AG09309 (cell line): ENCODE measurements at regions not wholly inside any gene's neighbourhood (a gene's known extent, or its start where the extent isn't known, plus 50 kb on each side); places are given as distances from the start of the nearest gene placed in this dataset.

Experiments used
- DNase-seq: peaks from one replicate; pipeline ENCODE4 v3.0.0-alpha.2; 2010; ENCODE audit warnings: low read depth
- H3K4me3 ChIP-seq: 2 replicates; pipeline ENCODE4 v1.5.1; 2011; ENCODE audit warnings: mild to moderate bottlenecking, low read depth, low read length, moderate library complexity; ENCODE audit not compliant: control insufficient read depth
- TF ChIP-seq, protein P1 (sequence below): IDR thresholded peaks from 2 replicates; pipeline ENCODE4 v1.5.1; 2011; ENCODE audit warnings: mild to moderate bottlenecking, low read depth, low read length, inconsistent platforms; ENCODE audit not compliant: insufficient read depth, control insufficient read depth; ENCODE audit errors: missing control alignments

DNA sequence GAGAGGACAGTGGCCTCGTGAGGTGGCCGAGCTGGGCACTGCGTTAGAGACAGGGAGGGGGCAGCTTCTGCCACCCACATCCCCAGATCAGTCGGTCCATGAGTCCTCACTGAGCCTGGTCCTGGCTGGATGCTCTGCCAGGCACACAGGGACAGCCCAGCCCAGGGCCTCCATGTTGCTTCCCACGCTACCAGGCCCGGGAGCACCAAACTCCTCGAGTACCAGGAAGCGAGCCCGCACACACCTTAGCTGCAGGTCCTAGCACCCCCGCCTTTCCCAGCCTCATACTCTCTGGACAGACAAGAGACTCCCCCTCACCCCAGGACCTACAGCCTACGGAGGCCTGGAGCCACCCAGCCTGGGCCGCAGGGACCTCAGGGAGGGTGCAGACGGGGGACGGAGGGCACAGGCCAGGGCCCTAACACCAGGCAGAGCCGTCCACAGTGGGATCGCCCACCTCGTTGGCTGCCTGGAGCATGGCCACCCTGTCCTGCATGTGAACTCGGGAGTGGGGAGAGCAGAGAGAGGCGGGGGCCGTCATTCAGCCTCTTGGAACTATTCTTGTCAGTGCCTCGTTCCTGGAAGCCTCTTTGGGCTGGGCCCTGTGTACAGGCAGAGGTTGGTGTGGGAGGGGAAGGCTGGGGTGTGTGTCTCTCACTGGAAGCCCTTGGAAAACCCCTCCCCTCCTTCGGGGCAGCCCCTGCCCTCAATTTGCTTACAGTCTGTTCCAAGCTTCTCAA, 90.9 kb upstream of the RUNX3 start:
- TF ChIP-seq, protein P1, sequence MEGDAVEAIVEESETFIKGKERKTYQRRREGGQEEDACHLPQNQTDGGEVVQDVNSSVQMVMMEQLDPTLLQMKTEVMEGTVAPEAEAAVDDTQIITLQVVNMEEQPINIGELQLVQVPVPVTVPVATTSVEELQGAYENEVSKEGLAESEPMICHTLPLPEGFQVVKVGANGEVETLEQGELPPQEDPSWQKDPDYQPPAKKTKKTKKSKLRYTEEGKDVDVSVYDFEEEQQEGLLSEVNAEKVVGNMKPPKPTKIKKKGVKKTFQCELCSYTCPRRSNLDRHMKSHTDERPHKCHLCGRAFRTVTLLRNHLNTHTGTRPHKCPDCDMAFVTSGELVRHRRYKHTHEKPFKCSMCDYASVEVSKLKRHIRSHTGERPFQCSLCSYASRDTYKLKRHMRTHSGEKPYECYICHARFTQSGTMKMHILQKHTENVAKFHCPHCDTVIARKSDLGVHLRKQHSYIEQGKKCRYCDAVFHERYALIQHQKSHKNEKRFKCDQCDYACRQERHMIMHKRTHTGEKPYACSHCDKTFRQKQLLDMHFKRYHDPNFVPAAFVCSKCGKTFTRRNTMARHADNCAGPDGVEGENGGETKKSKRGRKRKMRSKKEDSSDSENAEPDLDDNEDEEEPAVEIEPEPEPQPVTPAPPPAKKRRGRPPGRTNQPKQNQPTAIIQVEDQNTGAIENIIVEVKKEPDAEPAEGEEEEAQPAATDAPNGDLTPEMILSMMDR = no peak
- DNase-seq = no peak
- H3K4me3 ChIP-seq = no peak overlapping the region

DNA sequence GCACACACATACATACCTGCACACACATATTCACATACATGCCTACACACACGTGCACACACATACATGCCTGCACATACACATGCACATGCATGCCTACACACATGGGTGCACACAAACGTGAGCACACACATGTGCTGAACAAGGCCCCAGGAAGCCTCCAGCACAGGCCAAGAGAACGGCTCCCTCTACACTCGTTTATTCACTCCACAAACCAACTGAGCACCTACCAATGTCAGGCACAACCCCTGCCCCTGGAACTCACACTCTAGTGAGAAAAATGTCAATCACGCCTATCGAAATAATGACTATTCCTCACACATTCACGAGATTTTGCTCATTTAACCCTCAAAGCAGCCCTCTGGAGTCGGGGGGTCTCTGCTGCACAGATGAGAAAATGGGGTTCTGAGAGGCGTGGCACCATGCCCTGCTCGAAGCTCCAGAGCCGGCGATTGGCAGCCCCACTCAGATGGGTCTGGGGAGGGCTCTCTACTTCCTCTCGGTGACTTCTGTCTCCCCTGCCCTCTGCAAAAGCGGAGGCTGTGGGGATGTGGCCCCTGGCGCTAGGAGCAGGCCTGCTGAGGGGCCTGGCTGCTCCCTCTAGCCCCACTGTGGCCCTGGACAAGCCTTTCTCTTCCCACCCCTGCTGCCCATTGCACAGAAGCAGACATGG, 90.2 kb upstream of the RUNX3 start:
- no peak for DNase-seq
- TF ChIP-seq, protein P1 = no peak
- no peak overlapping the region for H3K4me3 ChIP-seq

DNA sequence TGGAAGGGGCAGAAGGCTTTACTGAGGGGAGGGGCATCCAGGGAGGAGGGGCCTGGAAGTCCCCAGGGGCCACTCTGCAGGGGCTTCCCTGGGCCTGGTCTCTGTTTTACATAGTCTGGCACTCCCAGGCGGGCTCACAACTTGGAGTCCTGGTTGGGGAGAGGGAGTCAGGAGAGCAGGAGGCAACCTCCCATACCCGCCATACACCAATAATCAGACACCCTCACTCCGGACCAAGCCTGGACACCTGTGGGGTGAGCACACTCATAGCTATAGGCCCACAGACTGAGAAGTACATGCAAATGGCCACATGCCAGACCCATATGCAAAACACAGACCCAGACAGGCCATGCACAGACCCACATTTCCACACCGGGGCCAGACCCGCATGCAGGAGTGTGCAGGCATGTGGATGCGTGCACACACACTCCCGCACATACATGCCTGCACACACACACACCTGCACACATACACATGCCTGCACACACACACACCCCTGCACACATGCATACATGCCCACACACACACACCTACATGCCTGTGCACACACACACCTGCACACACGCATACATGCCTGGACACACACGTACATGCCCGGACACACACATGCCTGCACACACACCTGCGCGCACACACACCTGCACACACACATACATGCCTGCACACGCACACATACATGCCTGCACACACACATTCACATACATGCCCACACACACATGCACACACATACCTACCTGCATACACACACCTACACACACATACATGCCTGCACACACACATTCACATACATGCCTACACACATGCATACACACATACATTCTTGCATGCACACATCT, 89.5 kb upstream of the RUNX3 start:
- no peak overlapping the region for H3K4me3 ChIP-seq
- TF ChIP-seq, protein P1 = no peak
- no peak for DNase-seq

DNA sequence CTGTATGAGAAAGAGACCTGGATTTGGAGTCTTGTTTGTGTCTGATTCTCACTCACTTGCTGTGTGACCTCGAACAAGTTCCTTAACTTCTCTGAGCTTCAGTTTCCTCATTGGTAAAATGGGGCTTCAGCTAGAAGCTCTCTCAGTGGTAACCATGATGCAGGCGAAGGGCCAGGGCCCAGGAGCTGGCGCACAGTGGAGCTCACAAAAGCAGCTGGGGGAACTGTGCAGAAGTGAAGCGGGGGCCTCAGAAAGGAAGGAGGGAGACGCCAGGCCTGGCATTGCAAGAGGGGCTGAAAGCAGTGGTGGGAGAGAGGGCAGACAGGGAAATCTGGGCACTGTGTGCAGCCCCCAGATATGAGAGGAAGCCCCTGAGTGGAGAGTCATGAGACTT, 88.9 kb upstream of the RUNX3 start:
- no peak for DNase-seq
- no peak overlapping the region for H3K4me3 ChIP-seq
- TF ChIP-seq, protein P1 = no peak

DNA sequence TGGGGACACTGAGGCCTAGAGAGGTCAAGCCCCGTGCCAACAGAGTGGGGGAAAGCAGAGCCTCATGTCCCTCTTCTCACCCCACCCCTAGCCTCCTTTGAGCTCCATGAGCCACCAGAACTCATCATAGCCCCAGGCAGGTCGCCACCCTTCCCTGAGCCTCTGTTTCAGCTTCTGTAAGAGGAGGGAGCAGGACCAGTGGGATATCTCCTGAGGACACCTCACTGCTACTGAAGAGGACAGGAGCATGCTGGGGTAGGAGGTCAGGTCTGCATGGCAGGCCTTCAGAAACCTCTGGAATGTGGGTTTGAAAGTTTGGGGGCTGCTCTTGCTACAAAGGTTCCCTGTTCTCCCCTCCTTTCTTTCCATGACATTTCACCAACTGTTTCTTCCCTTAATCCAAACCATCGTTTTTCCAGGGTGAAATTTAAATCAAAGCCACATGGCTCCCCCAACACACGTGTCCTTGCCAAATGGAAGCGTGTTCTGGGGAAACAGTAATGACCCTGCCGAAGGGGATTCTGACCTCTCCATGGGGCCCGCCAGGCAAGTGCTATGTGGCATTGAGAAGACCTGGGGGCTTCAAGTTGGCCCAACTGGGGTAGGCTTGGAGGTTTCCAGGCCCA, 88.1 kb upstream of the RUNX3 start:
- TF ChIP-seq, protein P1 = no peak
- no peak overlapping the region for H3K4me3 ChIP-seq
- DNase-seq = no peak

DNA sequence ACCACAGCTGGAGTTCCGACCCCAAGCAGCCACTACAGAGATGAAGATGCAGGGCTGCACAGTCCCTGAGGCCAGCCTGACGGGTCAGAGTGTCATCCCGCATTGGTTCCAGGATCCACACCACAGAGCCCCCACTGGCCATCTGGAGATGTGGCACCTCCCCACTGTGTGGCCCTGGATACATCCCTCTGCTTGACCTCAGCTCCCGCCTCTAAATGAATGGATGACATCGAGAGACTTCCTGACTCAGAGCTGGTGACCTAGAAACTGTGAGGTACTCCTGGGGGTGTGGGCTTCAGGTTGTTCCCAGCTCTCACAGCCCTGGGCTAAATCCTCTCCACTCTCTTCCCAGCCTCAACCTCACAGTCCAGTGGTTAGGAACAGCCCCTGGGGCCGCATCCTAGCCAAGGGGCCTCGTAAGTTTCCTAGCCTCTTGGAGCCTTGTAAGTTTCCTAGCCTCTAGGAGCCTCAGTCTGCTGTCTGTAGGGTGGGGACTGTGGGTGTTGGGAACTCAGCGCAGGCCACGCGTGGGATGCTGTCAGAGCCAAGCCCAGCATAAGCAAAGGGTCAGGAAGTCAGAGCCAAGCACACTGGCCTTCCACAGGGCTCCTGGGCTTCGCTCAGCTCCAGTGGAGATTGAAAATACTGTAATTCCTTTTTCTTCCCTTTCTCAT, 87.5 kb upstream of the RUNX3 start:
- no peak for DNase-seq
- no peak overlapping the region for H3K4me3 ChIP-seq
- TF ChIP-seq, protein P1 = no peak
